Mesothelial cell of epicardium (in vitro differentiated cells): ENCODE measurements at regions not wholly inside any gene's neighbourhood (a gene's known extent, or its start where the extent isn't known, plus 50 kb on each side); places are given as distances from the start of the nearest gene placed in this dataset.
"Not testable (repeated sequence)": the region's sequence is repeated elsewhere in the genome, so short reads cannot be mapped to it uniquely, and the experiment has no call there.

ENCODE experiments used
- DNase-seq, 2 experiments: peaks; one replicate each; pipeline ENCODE4 v3.0.0; 2021; ENCODE audit warnings: low spot score in 2 of 2; ENCODE audit not compliant: unreplicated experiment in 2 of 2
- H3K27ac Mint-ChIP-seq: 2 replicates; pipeline ENCODE4 v1.8.0; 2021; ENCODE audit warnings: mixed read lengths
- H3K27me3 Mint-ChIP-seq: 2 replicates; pipeline ENCODE4 v1.8.0; 2021; ENCODE audit warnings: low read depth, mixed read lengths
- H3K36me3 Mint-ChIP-seq: 2 replicates; pipeline ENCODE4 v1.8.0; 2021; ENCODE audit warnings: mixed read lengths
- H3K4me1 Mint-ChIP-seq: 2 replicates; pipeline ENCODE4 v1.8.0; 2021; ENCODE audit warnings: mixed read lengths
- H3K4me3 Mint-ChIP-seq: 2 replicates; pipeline ENCODE4 v1.8.0; 2021; ENCODE audit warnings: mild to moderate bottlenecking, moderate library complexity, mixed read lengths
- H3K9me3 Mint-ChIP-seq: 2 replicates; pipeline ENCODE4 v1.8.0; 2021; ENCODE audit warnings: mixed read lengths
- TF ChIP-seq, protein P1 (sequence below): fragments of 200-600 bp; sonication (generic); IDR thresholded peaks from one replicate; pipeline ENCODE4 v1.5.0; 2021; ENCODE audit warnings: antibody characterized with exemption; ENCODE audit not compliant: unreplicated experiment

DNA sequence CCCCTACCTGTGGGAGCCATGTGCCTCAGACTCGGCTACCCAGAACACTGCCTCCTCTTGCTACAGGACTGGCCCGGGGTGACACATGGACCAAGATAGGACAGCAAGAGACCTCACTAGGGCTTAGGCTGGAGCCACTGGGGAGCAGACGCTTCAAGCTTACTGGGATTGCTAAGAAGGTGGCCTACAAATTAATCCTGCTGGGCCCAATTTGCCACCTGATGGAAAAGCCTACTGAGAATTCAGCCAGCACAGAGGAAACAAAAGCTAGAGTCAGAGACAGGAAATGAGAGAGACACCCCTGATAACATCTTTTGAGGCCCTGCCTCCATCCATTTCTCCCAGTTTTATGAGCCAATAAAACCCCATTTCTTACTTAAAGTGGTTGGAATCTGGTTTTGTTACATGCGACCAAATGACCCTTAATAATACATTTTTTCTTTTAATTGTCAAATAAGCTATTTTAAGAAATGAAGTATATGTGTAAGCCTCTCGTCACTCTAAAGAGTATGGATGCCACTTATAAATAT is 282.1 kb downstream of the CXCL12 start:
- TF ChIP-seq, protein P1, sequence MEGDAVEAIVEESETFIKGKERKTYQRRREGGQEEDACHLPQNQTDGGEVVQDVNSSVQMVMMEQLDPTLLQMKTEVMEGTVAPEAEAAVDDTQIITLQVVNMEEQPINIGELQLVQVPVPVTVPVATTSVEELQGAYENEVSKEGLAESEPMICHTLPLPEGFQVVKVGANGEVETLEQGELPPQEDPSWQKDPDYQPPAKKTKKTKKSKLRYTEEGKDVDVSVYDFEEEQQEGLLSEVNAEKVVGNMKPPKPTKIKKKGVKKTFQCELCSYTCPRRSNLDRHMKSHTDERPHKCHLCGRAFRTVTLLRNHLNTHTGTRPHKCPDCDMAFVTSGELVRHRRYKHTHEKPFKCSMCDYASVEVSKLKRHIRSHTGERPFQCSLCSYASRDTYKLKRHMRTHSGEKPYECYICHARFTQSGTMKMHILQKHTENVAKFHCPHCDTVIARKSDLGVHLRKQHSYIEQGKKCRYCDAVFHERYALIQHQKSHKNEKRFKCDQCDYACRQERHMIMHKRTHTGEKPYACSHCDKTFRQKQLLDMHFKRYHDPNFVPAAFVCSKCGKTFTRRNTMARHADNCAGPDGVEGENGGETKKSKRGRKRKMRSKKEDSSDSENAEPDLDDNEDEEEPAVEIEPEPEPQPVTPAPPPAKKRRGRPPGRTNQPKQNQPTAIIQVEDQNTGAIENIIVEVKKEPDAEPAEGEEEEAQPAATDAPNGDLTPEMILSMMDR = no peak

DNA sequence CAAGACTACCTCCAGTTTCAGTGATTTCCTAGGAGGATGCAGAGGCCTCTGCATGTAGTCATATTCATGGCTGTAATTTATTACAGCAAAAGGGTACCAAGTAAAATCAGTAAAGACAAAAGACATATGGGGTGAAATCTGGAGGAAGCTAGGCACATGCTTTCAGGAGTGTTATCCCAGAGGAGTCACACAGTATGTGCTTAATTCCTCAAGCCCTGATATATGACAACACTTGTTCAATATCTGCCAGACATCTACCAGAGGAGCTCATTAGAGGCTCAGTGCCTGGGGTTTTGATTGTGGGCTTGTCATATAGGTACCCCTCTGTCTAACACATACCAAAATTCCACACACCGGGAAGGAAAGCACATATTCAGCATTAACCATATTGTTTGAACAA is 283.8 kb downstream of the CXCL12 start:
- no peak overlapping the region for H3K4me3 Mint-ChIP-seq
- peaks cover 11% of the 10 kb centered on the region for H3K9me3 Mint-ChIP-seq
- H3K36me3 Mint-ChIP-seq = no peaks in the 10 kb centered on the region

More for the DNA sequence above, 282.1 kb downstream of the CXCL12 start:
- no peak overlapping the region for H3K27ac Mint-ChIP-seq
- no peaks in the 10 kb centered on the region for H3K27me3 Mint-ChIP-seq
- H3K36me3 Mint-ChIP-seq = no peaks in the 10 kb centered on the region
- H3K4me1 Mint-ChIP-seq = peaks cover 19% of the 10 kb centered on the region
- H3K4me3 Mint-ChIP-seq = no peak overlapping the region
- peaks cover 14% of the 10 kb centered on the region for H3K9me3 Mint-ChIP-seq
- no peak for DNase-seq

DNA sequence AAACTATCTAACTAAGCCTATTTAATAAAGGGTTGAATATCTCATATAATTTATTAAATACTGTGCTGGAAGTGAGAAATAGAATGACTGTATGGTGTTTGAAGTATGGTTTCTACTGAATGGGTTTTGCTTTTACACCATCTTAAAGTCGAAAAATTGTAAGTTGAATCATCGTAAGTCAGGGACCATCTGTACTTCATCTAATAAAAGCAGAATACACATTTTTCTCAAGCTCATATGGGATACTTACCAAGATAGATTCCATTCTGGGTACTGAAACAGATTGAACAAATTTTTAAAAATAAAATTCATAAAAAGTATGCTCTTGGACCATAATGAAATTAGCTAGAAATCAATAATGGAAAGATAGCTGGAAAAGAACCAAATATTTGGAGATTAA is 285.4 kb downstream of the CXCL12 start:
- Mint-ChIP-seq H3K4me1 (peaks cover 19% of the 10 kb centered on the region), H3K27ac (no peak overlapping the region), H3K4me3 (no peak overlapping the region), H3K27me3 (no peaks in the 10 kb centered on the region), H3K9me3 (peaks cover 18% of the 10 kb centered on the region), H3K36me3 (peaks cover 2% of the 10 kb centered on the region)
- TF ChIP-seq, protein P1 = no peak
- DNase-seq = no peak

More for the DNA sequence above, 283.8 kb downstream of the CXCL12 start:
- DNase-seq = no peak
- no peak overlapping the region for H3K27ac Mint-ChIP-seq
- TF ChIP-seq, protein P1 = no peak
- H3K27me3 Mint-ChIP-seq = no peaks in the 10 kb centered on the region
- peaks cover 19% of the 10 kb centered on the region for H3K4me1 Mint-ChIP-seq

DNA sequence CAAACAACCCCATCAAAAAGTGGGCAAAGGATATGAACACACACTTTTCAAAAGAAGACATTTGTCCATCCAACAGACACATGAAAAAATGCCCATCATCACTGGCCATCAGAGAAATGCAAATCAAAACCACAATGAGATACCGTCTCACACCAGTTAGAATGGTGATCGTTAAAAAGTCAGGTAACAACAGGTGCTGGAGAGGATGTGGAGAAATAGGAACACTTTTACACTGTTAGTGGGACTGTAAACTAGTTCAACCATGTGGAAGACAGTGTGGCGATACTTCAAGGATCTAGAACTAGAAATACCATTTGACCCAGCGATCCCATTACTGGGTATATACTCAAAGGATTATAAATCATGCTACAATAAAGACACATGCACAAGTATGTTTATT is 288.7 kb downstream of the CXCL12 start:
- H3K4me3 Mint-ChIP-seq, DNase-seq, H3K4me1 Mint-ChIP-seq, H3K27ac Mint-ChIP-seq, H3K36me3 Mint-ChIP-seq, H3K27me3 Mint-ChIP-seq: not testable (repeated sequence)
- H3K9me3 Mint-ChIP-seq = peaks cover 33% of the 10 kb centered on the region

DNA sequence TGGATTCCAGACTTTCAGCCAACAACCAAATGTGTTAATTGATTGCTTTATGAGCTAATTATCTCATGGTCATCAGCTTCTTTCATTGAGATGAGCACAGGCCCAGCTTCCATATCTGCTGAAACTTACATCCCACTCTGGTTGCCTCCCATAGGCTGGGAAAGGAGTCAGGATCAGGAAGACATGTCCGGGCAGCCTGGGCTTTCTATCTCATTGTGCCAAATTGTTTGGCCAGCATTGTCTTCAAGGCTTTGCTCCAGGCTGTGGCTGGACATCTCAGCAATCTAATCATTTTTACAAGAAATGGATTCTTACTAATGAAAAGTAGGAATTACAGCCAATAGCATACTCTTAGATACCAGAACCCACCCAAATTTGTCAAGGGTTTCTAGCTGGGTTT is 295.2 kb downstream of the CXCL12 start:
- peaks cover 40% of the 10 kb centered on the region for H3K9me3 Mint-ChIP-seq
- H3K27me3 Mint-ChIP-seq = no peaks in the 10 kb centered on the region
- H3K27ac Mint-ChIP-seq = no peak overlapping the region
- peaks cover 4% of the 10 kb centered on the region for H3K4me1 Mint-ChIP-seq
- H3K36me3 Mint-ChIP-seq = peaks cover 3% of the 10 kb centered on the region
- TF ChIP-seq, protein P1 = no peak
- no peak overlapping the region for H3K4me3 Mint-ChIP-seq
- DNase-seq = no peak

DNA sequence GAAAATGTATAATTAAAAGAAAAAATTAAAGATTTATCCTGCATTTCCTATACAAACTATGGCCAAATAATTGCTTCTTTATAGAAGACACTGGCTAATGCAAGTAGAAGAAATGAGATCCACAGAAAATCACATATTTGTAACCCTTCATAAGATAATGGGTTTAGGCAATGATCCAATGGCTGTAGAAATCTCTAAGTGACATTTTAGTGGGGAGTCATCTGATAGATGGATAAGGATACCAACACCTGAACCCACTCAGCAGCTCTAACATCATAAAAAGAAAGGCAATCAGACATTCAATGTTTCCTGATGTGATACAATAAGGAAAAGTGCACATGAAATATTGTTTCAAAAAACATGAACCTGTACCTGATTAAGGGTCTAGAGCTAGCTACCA is 297.5 kb downstream of the CXCL12 start:
- Mint-ChIP-seq H3K9me3 (peaks cover 24% of the 10 kb centered on the region), H3K4me3 (no peak overlapping the region), H3K27me3 (no peaks in the 10 kb centered on the region), H3K36me3 (peaks cover 3% of the 10 kb centered on the region), H3K27ac (no peak overlapping the region), H3K4me1 (peaks cover 14% of the 10 kb centered on the region)
- DNase-seq = no peak
- TF ChIP-seq, protein P1 = no peak
